Fibroblast of mammary gland (primary cell): ENCODE measurements at regions not wholly inside any gene's neighbourhood (a gene's known extent, or its start where the extent isn't known, plus 50 kb on each side); places are given as distances from the start of the nearest gene placed in this dataset.

Experiments
- DNase-seq: peaks from one replicate; pipeline ENCODE4 v3.0.0-alpha.2; 2010; ENCODE audit warnings: low read depth
- H3K4me3 ChIP-seq: 2 replicates; pipeline ENCODE4 v1.5.1; 2011; ENCODE audit warnings: low read depth, mild to moderate bottlenecking, low read length, moderate library complexity; ENCODE audit not compliant: control insufficient read depth
- CTCF ChIP-seq: conservative IDR thresholded peaks from 2 replicates; pipeline ENCODE4 v1.5.1; 2011; ENCODE audit warnings: low read depth, low read length, inconsistent platforms; ENCODE audit not compliant: control insufficient read depth, insufficient read depth

- no peak overlapping the region for H3K4me3 ChIP-seq
- no peak for DNase-seq
- TF ChIP-seq CTCF = no peak
Observed at GRCh38 chr6:6884916-6885315, 222.8 kb upstream of the RREB1 start.

DNA sequence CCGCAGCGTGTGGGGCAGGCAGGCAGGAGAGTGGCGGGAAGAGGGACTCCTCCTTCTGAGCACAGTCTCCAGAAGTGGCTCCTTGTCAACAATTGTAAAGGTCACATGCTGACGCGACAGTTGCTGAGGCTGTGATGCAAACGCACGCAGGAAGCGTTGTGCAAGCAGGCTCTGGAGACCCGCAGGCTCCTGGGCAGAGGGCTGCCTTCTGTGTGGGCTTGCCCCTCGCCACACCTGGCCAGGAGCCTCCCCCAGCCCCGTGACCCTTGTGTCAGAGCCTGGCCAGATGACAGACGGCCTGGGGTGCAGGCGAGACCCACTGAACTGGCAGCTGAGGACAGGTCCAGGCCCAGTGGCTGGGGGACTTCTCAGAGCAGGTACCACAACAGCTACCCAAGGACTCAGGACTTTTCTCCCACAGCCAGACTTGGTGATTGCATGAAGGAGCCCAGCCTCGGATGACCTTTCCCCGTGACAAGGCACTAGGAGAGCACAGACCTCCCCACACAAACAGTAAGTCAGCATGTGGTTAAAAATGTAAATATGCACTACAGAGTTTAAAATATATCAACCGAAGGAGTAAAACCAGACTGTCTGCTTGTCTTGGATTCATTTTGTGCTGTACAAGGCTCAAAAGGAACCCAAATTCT, 222.1 kb upstream of the RREB1 start:
- H3K4me3 ChIP-seq = no peak overlapping the region
- TF ChIP-seq CTCF = no peak
- DNase-seq = peak; percentile 41

DNA sequence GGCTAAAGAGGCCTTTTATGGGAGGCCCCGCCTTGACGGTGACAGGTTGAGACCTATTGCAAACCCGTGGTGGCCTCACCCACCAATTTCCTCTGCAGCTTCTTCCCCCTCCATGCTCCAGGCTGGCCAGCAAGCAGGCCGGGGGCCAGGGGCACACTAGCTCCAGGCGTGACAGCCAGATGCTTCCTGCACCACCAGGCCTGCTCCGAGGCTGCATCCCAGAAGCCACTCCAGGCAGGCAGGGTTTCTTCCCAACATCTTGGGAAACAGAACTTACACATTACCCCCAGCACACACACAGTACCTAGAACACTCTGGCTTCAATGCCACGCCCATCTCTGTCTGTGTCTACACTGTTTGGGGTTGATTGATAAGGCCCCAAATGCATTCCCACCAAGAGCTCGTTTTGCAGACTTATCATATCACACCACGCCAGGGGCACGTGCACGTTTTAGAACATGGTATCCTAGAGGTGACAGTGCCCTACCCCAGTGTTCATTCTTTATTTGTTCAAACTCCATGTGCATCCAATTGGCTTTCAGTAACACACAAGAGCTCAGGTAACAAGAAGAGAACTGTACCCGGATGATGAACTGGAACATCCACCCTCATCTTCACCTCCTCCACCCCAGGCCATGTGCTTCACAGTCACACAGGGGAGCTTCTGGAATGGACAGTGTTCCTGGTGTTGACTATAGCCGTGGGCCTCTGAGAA, 221.4 kb upstream of the RREB1 start:
- no peak for TF ChIP-seq CTCF
- DNase-seq = no peak
- no peak overlapping the region for H3K4me3 ChIP-seq

DNA sequence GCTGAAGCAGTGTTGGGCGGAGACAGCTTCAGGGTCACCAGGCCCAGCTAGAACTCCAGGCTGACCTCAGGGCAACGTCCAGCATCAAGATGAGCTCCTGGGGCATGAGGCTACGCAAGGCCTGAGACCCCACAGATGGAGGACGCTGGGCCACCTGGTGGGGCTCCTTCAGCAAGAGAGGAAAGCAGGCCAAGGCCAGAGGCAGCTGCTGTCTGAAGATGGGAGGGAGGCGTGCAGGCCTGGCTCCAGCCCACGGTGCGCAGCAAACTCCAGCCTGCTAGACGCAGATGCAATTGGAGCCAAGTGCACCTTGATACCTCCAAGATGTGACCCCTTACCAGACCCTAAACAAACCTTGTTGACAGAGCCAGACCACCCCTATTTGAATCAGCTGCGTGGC, 220.9 kb upstream of the RREB1 start:
- DNase-seq = no peak
- no peak for TF ChIP-seq CTCF
- H3K4me3 ChIP-seq = no peak overlapping the region

DNA sequence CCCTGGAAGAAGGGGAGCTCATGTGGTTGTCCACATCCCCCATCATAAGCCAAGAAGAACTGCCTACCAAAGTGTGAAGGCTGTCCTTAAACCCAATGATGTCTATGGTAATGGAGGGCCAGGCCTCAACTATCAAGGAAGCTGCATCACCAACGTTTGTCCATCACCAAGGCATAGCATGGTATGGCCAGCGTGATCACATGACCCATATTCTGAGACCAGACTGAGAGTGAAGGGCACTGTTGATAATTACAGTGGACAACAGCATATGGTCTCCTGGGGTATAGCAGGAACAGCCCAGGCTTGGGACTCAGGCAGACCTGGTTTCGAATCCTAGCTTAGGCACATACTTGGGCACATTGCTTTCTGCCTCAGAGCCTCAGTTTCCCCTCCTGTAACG, 218.2 kb upstream of the RREB1 start:
- H3K4me3 ChIP-seq = no peak overlapping the region
- DNase-seq = no peak
- no peak for TF ChIP-seq CTCF

DNA sequence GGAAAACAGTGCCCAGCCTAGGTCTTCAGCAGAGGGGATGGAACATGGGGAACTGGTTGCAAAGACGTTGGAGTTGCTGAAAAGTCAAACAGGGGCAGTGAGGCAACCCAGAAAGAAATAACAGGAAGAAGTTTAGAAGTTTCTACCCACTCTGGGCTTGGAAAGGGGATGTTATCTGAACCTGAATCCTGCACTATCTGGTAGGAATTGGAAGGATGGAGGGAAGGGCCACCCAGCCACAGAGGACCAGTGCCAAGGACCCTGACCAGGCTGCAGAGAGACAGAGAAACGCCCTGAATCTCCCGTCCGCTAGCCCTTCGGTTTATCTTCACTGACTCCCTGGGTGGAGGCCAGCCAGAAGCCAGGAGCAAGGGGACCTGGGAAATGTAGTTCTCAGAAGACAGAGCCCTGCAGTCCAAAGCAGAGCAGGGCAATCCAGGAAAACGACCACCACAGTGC, 217.3 kb upstream of the RREB1 start:
- no peak overlapping the region for H3K4me3 ChIP-seq
- DNase-seq = peak; percentile 16
- no peak for TF ChIP-seq CTCF
